Thyroid gland (tissue), 4 donors: ENCODE measurements at regions not wholly inside any gene's neighbourhood (a gene's known extent, or its start where the extent isn't known, plus 50 kb on each side); places are given as distances from the start of the nearest gene placed in this dataset.

Experiments used
- POLR2A ChIP-seq, 2 donors: fragments of 450-650 bp; IDR thresholded peaks; one replicate each; pipeline ENCODE4 v1.6.1; 2017; ENCODE audit warnings: antibody characterized with exemption in 2 of 2, mild to moderate bottlenecking in 2 of 2, moderate library complexity in 1 of 2
- TF ChIP-seq, protein P1 (sequence below), 6 experiments: fragments of 200-600 bp in 3 of 6; fragments of 450-650 bp in 3 of 6; sonication (generic) in 3 of 6; IDR thresholded peaks; one replicate each; pipeline ENCODE4 v1.5.1; 2016 to 2019; ENCODE audit warnings: antibody characterized with exemption in 6 of 6, mild to moderate bottlenecking in 2 of 6, inconsistent platforms in 1 of 6, moderate library complexity in 1 of 6

DNA sequence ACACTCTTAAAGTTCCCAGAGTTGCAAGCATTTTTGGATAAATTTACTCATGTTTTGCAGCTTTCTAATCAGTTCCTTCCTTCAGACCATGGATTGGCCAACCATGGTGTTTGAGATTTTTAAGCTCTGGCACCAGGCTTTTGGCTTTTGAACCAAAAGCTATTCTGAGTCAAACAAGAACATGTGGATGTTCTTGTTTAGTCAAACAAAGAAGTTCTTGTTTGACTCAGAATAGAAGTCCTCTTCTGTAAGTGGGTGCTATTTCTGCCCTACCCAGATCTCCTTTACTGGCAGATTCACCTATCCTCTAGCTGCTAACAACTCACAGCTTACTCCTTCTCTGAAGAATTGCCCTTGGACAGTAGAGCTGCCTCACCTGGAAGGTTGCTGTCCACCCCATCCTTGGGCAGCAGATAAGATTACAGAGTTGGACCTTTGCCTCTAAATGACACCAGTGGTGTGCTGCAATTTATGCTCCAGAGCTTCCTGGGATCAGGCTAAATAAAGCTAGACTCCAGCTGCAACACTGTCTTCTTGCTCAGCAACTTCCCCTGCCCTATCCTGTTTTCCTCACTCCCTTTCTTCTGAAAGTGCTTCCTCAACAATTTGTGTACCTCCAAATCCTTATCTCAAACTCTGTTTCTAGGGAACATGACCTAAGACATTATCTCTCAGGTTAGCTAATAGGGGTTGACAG, 65.6 kb downstream of the COL6A6 start:
- TF ChIP-seq, protein P1, sequence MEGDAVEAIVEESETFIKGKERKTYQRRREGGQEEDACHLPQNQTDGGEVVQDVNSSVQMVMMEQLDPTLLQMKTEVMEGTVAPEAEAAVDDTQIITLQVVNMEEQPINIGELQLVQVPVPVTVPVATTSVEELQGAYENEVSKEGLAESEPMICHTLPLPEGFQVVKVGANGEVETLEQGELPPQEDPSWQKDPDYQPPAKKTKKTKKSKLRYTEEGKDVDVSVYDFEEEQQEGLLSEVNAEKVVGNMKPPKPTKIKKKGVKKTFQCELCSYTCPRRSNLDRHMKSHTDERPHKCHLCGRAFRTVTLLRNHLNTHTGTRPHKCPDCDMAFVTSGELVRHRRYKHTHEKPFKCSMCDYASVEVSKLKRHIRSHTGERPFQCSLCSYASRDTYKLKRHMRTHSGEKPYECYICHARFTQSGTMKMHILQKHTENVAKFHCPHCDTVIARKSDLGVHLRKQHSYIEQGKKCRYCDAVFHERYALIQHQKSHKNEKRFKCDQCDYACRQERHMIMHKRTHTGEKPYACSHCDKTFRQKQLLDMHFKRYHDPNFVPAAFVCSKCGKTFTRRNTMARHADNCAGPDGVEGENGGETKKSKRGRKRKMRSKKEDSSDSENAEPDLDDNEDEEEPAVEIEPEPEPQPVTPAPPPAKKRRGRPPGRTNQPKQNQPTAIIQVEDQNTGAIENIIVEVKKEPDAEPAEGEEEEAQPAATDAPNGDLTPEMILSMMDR (IDR thresholded peaks at IDR 0.05) = no peak
- TF ChIP-seq POLR2A (IDR thresholded peaks at IDR 0.05) = no peak
